ENCODE measurements at regions not wholly inside any gene's neighbourhood (a gene's known extent, or its start where the extent isn't known, plus 50 kb on each side); places are given as distances from the start of the nearest gene placed in this dataset.
"Not testable (repeated sequence)": the region's sequence is repeated elsewhere in the genome, so short reads cannot be mapped to it uniquely, and the experiment has no call there.

GRCh38 chr4:122100508-122100907 is 51.6 kb upstream of the BLTP1 start:
- DNase-seq (ENCODE audit: extremely low read depth in 1 of 2, low read depth in 1 of 2), result no peak

DNA sequence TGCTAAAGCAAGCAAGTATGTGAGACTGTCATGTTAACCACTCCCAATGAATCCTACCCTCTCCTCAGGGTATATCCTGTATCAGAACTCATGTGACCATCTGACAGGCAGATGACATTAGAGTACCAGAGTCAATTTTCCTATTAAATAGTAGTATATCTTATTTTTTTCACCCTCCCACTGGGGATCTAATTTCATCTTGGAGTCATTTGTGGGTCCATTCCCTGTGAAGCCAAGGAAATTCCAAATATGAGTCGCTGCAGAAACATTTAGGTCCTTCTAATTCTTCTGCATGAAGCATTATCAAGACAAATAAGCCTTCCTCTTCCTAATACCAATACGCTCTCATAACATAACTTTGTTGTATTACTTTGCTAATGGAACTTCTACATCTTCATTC is 52.2 kb upstream of the BLTP1 start:
- DNase-seq (ENCODE audit: extremely low read depth in 1 of 2, low read depth in 1 of 2), result no peak

- DNase-seq (ENCODE audit: extremely low read depth in 1 of 2, low read depth in 1 of 2), result no peak
Measured at GRCh38 chr4:122091836-122092405, 60.2 kb upstream of the BLTP1 start.

GRCh38 chr4:122091397-122091796 is 60.7 kb upstream of the BLTP1 start:
- no peak for DNase-seq (ENCODE audit: extremely low read depth in 1 of 2, low read depth in 1 of 2)

DNA sequence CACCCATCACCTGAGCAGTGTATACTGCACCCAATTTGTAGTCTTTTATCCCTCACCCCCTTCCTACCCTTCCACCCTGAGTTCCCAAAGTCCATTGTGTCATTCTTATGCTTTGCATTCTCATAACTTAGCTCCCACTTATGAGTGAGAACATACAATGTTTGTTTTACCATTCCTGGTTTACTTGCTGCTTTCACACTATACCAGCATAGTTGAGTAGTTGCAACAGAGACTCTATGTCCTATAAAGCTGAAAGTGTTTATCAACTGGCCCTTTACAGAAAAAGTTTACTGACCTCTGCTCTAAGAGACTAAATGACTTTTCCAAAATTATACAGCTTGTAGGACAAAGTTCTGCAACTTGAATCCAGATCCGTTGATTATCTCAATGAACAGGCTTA is 61.1 kb upstream of the BLTP1 start:
- DNase-seq (ENCODE audit: extremely low read depth in 1 of 2, low read depth in 1 of 2), result no peak

GRCh38 chr4:122086338-122087065 is 65.6 kb upstream of the BLTP1 start:
- DNase-seq (ENCODE audit: extremely low read depth in 1 of 2, low read depth in 1 of 2), result no peak

DNA sequence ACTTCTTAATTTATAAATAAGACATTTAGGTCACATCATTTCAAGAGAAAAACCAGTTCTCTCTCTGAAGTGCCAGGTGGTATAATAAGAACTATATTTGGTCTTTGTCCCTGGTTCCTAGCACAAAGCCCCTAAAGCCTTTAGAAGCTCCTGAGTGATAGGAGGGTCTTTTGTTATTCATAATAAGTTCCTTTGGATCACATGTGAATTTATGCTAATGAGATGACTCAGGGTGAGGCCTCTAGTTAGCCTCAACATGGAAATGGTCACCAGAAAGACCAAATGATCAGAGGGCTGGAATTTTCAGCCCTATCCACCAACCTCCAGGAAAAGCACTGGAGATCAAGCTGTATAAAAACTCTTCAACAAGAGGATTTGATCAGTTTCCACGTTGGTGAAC is 68.1 kb upstream of the BLTP1 start:
- no peak for DNase-seq (ENCODE audit: extremely low read depth in 1 of 2, low read depth in 1 of 2)

- DNase-seq (ENCODE audit: extremely low read depth in 1 of 2, low read depth in 1 of 2), result no peak
Measured at GRCh38 chr4:122083351-122083750, 68.8 kb upstream of the BLTP1 start.

DNA sequence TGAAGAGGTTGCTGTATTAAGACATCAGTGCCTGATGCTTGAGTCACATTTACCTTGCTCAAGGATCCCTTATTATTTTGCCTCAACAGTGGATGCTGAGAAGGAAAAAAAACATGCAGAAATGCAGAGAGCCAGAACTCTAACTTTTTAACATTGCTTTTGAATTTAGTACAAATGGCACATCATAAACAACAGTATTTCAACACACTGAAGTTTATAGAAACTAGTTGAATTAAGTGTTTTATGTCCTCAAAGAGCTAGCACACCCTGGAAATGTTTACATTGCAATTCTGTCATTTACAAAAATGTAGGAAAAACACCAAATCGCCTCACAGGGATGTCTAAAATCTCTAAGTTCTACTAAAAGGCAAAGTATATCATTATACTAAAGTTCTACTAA is 69.5 kb upstream of the BLTP1 start:
- no peak for DNase-seq (ENCODE audit: extremely low read depth in 1 of 2, low read depth in 1 of 2)

- DNase-seq (ENCODE audit: extremely low read depth in 1 of 2, low read depth in 1 of 2), result not testable (repeated sequence)
Measured at GRCh38 chr4:122077653-122078052, 74.5 kb upstream of the BLTP1 start.

DNA sequence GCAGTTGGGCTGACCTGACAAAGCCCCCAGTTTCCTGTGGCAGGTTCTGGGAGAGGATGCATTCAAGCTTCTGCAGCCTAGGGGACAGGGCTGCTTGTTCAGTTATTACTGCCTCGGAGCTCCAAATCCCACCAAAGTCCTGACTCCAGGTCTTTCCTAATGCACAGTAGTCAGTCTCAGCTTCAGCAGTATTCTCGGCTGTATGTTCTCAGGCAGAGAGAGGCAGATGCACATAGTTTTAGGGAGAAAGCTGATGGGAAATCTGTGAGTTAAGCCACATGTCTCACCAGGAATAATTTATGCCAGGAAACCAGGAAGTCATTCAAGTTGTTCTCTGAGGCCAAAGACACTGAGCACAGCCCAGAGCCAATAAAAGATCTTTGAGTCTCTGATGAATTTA is 75.3 kb upstream of the BLTP1 start:
- not testable (repeated sequence) for DNase-seq (ENCODE audit: extremely low read depth in 1 of 2, low read depth in 1 of 2)

DNA sequence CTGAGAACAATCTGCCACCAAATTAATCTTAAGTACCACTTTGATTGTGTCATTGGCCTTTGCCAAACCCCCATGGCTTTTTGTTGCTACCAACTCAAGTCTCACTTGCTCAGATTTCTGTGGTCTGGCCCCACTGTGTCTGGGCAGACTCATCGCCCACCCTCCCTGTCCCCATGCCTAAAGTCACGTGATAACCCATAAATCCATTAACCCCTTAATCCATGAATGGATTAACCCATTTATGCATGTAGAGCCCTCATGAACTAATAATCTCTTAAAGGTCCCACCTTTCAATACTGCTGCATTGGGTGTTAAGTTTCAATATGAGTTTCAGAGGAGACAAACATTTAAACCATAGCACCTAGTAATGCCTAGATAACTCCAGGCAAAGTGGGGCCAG is 78.5 kb upstream of the BLTP1 start:
- DNase-seq (ENCODE audit: extremely low read depth in 1 of 2, low read depth in 1 of 2), result no peak

DNA sequence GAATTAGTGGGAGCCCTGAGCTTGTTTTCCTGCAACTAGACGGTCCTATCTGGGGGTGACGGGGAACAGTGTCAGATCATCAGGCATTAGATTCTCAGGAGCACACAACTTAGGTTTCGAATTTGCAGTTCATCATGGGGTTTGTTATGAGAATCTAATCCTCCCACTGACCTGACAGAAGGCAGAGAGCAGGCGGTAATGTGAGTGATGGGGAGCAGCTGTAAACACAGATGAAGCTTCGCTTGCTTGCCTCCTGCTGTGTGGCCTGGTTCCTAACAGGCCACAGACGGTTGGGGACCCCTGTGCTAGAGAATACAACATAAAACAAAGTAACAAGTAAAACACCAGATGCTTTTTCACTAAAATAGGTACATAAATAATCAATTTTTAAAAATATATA is 86.2 kb upstream of the BLTP1 start:
- DNase-seq (ENCODE audit: extremely low read depth in 1 of 2, low read depth in 1 of 2), result no peak

DNA sequence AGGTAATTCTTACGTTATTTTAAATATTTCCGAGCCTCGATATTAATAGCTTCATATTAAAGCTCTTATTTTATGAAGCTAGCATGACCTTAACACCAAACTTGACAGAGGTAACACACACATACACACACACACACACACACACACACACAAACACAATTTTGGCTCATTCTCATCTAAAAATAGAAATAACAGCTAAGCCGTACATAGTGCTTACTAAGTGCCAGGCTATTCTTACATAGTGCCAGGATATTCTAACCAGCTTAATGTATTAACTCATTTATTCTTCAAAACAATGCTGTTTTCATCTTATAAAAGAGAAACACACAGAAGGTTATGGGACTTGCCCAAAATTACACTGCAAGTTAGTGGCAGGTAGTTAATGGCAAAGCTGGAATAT is 87.0 kb upstream of the BLTP1 start:
- no peak for DNase-seq (ENCODE audit: extremely low read depth in 1 of 2, low read depth in 1 of 2)

DNA sequence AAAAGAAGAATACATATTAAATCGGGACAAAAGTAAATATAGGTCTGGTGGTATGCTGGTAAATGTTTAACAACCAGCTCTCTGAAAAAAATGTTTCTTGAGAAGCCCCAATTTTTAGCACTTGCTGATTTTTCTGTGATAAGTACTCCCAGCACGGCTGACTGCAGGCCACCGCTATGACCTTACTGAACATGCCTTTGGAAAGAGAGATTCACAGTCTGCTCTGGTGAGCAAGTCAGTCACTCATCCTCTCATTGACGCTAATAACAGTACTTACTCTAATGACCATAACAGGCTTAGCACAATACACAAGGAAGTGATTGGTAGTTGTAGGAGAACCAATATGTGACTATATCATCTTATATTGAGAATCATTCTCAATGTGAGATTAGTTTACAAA is 98.9 kb upstream of the BLTP1 start:
- no peak for DNase-seq (ENCODE audit: extremely low read depth in 1 of 2, low read depth in 1 of 2)

DNA sequence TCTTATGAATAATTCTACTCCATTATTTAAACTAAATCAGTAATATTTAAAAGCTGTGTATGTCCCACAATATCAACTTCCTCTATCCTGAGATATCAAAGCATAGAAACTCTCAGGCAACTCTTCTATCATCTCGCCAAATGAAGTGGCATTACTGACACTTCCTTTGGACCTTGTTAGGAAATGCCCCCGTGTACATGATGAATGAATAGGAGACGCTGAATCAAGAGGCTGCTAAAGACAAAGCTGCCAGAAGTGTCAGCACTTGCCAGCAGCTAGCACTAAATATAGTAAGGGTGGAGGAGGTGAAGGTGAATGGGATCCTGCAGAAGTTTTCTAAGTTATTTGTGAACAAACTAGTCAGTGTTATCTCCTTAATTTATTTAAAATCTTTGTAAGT is 99.5 kb upstream of the BLTP1 start:
- DNase-seq (ENCODE audit: extremely low read depth in 1 of 2, low read depth in 1 of 2), result no peak

DNA sequence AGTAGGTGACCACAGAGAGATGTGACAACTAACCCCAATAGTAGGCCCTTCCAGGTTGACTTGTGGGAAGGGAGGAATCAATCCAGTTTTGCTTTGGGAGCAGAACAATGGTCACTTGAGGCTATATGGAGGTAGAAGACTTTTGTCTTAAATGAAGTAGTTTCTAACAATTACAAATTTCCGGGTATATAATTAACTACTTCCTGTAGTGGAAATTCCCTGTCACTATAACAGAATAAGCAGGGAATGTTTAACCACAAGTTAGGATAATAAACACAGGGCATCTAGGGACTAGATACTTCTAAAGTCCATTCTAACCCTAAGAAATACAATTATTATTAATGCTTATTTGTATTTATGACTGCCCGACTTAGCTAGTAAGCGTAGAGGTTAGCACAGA is 99.0 kb upstream of the TRPC3 start:
- DNase-seq (ENCODE audit: extremely low read depth in 1 of 2, low read depth in 1 of 2), result no peak

DNA sequence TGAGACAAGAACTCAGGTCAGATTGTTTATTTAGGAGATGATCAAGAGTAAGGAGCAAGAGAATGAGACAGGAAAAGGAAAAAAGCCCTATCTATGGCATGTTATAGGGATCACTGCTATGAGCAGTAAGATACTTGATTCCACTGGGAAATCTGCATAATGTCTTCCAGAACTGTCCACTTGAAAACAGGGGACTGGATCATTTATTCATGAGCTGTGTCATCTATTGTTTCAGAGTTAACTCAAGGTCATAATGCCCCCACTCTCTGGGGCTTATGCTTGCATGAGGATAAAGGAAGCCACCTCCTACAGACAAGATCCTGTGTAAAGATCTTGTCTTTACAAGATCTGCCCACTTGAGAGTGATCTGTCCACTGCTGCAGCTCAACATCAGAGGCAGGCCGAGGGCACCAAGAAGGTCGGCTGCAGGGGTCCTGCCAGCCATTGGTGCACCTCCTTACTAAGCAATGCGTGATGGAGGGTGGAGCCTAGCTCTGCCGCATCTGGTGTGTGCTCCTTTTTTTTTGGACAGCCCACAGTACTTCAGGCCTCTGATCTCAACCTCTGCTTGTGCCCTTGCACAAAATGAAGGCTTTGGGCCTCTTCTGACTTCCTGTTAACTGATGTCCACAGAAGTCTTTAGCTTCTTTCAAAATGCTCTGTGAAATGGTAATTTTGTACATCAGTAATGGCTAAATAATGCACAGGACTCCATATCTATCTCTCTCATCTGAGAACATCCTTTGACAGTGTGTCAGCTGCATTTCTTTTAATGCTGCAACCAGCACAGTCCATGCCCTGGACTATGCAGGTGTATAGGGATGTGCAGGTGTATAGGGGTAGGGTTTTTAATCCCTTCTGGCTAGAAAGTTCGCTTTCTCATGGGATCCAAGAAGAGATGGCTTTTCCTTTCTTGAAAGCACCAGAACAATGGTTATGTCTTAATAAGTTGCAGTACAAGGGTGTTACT is 95.9 kb upstream of the TRPC3 start:
- no peak for DNase-seq (ENCODE audit: extremely low read depth in 1 of 2, low read depth in 1 of 2)

GRCh38 chr4:122046255-122046654 is 94.4 kb upstream of the TRPC3 start:
- DNase-seq (ENCODE audit: extremely low read depth in 1 of 2, low read depth in 1 of 2), result no peak

GRCh38 chr4:122045533-122045932 is 93.7 kb upstream of the TRPC3 start:
- no peak for DNase-seq (ENCODE audit: extremely low read depth in 1 of 2, low read depth in 1 of 2)

GRCh38 chr4:122044501-122044900 is 92.6 kb upstream of the TRPC3 start:
- no peak for DNase-seq (ENCODE audit: extremely low read depth in 1 of 2, low read depth in 1 of 2)

GRCh38 chr4:122041312-122041711 is 89.5 kb upstream of the TRPC3 start:
- DNase-seq (ENCODE audit: extremely low read depth in 1 of 2, low read depth in 1 of 2), result no peak
